ENCODE measurements at regions not wholly inside any gene's neighbourhood (a gene's known extent, or its start where the extent isn't known, plus 50 kb on each side); places are given as distances from the start of the nearest gene placed in this dataset.

DNA sequence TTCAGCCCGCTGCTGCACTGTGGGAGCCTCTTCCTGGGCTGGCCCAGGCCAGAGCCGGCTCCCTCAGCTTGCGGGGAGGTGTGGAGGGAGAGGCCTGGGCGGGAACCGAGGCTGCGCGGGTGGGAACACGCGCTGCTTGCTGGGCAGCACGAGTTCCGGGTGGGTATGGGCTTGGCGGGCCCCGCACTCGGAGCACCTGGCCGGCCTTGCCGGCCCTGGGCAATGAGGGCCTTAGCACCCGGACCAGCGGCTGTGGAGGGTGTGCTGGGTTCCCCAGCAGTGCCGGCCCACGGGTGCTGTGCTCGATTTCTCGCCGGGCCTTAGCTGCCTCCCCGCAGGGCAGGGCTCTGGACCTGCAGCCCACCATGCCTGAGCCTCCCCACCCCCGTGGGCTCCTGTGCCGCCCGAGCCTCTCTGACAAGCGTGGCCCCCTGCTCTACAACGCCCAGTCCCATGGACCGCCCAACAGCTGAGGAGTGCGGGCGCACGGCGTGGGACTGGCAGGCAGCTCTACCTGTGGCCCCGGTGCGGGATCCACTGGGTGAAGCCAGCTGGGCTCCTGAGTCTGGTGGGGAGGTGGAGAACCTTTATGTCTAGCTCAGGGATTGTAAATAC lies 1366.4 kb upstream of the NUDT12 start:
- Histone ChIP-seq H3K4me3 (ENCODE audit: low read depth, low read length, poor library complexity, severe bottlenecking) (no peak overlapping the region), H3K4me1 (ENCODE audit: insufficient read depth, low read length, poor library complexity, severe bottlenecking) (no peaks in the 10 kb centered on the region), H3K36me3 (ENCODE audit: insufficient read depth, low read length, poor library complexity, severe bottlenecking) (no peaks in the 10 kb centered on the region), H3K9me3 (ENCODE audit: low read depth, low read length, poor library complexity, severe bottlenecking) (no peaks in the 10 kb centered on the region), H3K27ac (ENCODE audit: low read depth, low read length, poor library complexity, severe bottlenecking) (no peak overlapping the region), H3K27me3 (replicated peaks; ENCODE audit: insufficient read depth, low read depth, low read length, poor library complexity) (no peaks in the 10 kb centered on the region)
- no peak for TF ChIP-seq EZH2 (IDR thresholded peaks at IDR 0.05; ENCODE audit: borderline replicate concordance, low read depth, low read length, poor library complexity, severe bottlenecking)
- TF ChIP-seq, protein P1, sequence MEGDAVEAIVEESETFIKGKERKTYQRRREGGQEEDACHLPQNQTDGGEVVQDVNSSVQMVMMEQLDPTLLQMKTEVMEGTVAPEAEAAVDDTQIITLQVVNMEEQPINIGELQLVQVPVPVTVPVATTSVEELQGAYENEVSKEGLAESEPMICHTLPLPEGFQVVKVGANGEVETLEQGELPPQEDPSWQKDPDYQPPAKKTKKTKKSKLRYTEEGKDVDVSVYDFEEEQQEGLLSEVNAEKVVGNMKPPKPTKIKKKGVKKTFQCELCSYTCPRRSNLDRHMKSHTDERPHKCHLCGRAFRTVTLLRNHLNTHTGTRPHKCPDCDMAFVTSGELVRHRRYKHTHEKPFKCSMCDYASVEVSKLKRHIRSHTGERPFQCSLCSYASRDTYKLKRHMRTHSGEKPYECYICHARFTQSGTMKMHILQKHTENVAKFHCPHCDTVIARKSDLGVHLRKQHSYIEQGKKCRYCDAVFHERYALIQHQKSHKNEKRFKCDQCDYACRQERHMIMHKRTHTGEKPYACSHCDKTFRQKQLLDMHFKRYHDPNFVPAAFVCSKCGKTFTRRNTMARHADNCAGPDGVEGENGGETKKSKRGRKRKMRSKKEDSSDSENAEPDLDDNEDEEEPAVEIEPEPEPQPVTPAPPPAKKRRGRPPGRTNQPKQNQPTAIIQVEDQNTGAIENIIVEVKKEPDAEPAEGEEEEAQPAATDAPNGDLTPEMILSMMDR (conservative IDR thresholded peaks at IDR 0.05; ENCODE audit: low read depth, low read length): no peak
- intact Hi-C loops (cut with micrococcal nuclease; ENCODE audit: unreplicated experiment): no loop called here
- no TSS peak for BruUV-seq (replicated peaks)
- CTCF ChIA-PET: no interaction called here
- POLR2A ChIA-PET (ENCODE audit: low non-redundant PET): no interaction called here
- DNase-seq (ENCODE audit: low spot score): no peak

DNA sequence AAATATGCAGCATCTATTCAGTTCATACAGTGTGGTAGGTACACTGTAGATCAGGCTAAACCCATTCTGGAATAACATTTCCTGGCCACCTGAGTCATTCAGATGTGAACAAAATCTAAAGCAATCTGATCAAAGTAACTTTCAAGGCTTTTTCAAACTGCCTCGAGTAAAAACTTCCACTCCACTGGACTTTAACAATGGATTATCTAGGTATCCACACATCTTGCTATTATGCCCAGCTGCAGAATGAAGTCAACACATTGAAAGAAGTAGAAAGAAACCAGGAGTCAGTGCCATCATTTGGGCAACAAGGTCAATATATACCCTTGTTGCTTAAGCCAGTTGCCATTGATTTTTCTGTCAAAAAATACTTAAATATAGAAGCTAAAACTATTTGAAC lies 1352.6 kb upstream of the NUDT12 start:
- no peak overlapping the region for H3K4me3 ChIP-seq (ENCODE audit: low read depth, low read length, poor library complexity, severe bottlenecking)
- no peak overlapping the region for H3K27ac ChIP-seq (ENCODE audit: low read depth, low read length, poor library complexity, severe bottlenecking)
- intact Hi-C loops (cut with micrococcal nuclease; ENCODE audit: unreplicated experiment): no loop called here
- DNase-seq (ENCODE audit: low spot score): no peak
- TF ChIP-seq, protein P1 (conservative IDR thresholded peaks at IDR 0.05; ENCODE audit: low read depth, low read length): no peak
- TF ChIP-seq EZH2 (IDR thresholded peaks at IDR 0.05; ENCODE audit: borderline replicate concordance, low read depth, low read length, poor library complexity, severe bottlenecking): no peak
- POLR2A ChIA-PET (ENCODE audit: low non-redundant PET): no interaction called here
- H3K27me3 ChIP-seq (replicated peaks; ENCODE audit: insufficient read depth, low read depth, low read length, poor library complexity): no peaks in the 10 kb centered on the region
- CTCF ChIA-PET: interaction anchor here (0.5 kb wide), 1 partner anchor 246 kb away, joined by 3 read pairs; no protein-coding TSS in a partner anchor
- no TSS peak for BruUV-seq (replicated peaks)
- no peaks in the 10 kb centered on the region for H3K36me3 ChIP-seq (ENCODE audit: insufficient read depth, low read length, poor library complexity, severe bottlenecking)
- no peaks in the 10 kb centered on the region for H3K9me3 ChIP-seq (ENCODE audit: low read depth, low read length, poor library complexity, severe bottlenecking)
- H3K4me1 ChIP-seq (ENCODE audit: insufficient read depth, low read length, poor library complexity, severe bottlenecking): no peaks in the 10 kb centered on the region

- DNase-seq (ENCODE audit: low spot score): no peak
- POLR2A ChIA-PET (ENCODE audit: low non-redundant PET): no interaction called here
Measured at GRCh38 chr5:104914536-104915070, 1352.0 kb upstream of the NUDT12 start.

More at GRCh38 chr5:104914536-104915070, 1352.0 kb upstream of the NUDT12 start:
- TF ChIP-seq, protein P1 (conservative IDR thresholded peaks at IDR 0.05; ENCODE audit: low read depth, low read length): no peak
- TF ChIP-seq EZH2 (IDR thresholded peaks at IDR 0.05; ENCODE audit: borderline replicate concordance, low read depth, low read length, poor library complexity, severe bottlenecking): no peak
- no TSS peak for BruUV-seq (replicated peaks)
- H3K9me3 ChIP-seq (ENCODE audit: low read depth, low read length, poor library complexity, severe bottlenecking): no peaks in the 10 kb centered on the region
- CTCF ChIA-PET: no interaction called here
- H3K36me3 ChIP-seq (ENCODE audit: insufficient read depth, low read length, poor library complexity, severe bottlenecking): no peaks in the 10 kb centered on the region
- H3K27me3 ChIP-seq (replicated peaks; ENCODE audit: insufficient read depth, low read depth, low read length, poor library complexity): no peaks in the 10 kb centered on the region
- H3K4me1 ChIP-seq (ENCODE audit: insufficient read depth, low read length, poor library complexity, severe bottlenecking): no peaks in the 10 kb centered on the region
- no peak overlapping the region for H3K4me3 ChIP-seq (ENCODE audit: low read depth, low read length, poor library complexity, severe bottlenecking)
- intact Hi-C loops (cut with micrococcal nuclease; ENCODE audit: unreplicated experiment): no loop called here
- H3K27ac ChIP-seq (ENCODE audit: low read depth, low read length, poor library complexity, severe bottlenecking): no peak overlapping the region

Data from A673 (cell line).